ENCODE measurements at regions not wholly inside any gene's neighbourhood (a gene's known extent, or its start where the extent isn't known, plus 50 kb on each side); places are given as distances from the start of the nearest gene placed in this dataset.

DNA sequence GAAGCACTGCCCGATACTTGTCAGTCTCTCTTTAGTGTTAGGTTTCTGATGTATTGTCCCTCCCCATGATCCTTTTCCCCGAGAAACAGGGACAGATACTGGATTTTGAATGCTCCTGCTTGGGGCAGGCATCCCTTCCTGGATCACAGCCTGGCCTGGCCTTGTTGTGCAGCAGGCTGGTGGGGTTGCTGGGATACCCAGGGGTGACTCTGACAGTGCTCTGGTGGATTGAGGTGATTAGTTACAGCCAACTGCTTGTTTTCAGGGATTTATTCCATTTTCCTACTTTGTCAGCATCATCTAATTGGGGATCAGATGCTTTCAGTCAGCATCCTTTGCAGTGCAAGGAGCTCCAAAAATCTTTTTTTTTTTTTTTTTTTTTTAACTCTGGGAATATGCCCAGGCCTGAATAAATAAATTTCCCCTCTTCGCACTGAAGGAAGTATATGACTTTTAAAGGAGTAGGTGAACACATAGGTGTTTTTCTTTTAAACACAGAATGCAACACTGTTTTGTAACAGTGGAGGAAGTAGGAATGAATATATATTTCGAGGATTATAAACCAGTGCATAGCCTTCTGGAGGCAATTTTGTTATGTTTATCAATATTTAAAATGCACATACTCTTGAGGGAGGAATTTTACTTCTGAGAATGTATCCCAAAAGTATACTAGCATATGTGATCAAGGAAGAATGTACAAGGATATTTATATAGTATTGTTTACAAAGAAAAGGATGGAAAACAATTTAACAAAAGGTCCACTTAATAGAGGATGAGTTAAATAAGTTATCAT, 127.3 kb upstream of the ELL2 start:
- no peak for DNase-seq

DNA sequence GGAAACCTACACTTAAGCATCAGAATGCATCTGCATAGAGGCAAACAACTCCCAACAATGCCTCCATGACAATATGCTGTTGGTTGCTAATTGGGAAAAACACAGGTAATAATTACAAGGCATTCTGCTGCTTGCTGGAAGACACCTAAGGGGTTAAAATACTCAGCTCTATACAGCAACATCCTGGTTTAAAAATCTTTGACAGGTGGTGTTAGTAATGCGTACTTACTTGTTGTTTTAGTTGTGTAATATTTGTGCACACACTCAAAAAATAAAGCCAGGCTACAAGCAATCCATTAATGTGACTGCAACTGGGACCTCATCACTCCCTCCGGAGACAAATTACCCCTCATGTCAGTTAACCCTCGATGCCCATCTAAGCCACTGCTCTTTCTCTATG, 126.3 kb upstream of the ELL2 start:
- no peak for DNase-seq

DNA sequence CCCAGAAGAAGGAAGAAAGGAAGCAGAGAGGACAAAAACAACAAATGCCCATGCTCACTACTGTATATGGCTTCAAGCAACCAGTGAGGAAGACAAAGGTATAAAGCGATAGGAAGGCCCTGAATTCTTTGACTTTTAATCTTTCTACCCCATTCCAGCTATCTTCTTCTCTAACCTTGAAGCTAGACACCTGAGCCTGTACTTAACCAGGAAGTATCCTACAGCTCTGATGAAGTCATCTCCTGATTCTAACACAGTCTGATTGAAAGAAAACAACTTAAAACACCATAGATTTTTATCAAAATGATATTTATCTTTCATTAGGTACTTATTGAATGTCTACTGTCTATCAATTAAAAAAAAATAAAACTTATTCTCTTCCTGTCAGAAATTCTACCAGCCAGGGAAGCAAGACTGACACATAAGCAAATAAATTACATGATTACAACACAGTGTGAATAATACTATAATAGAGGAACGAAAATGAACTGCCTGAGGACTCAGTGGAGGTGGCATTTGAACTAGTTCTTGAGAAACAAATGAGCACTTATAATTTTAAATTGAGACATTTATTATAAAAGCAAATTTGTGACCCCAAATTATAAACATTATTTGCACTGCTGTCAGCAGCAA, 123.3 kb upstream of the ELL2 start:
- no peak for DNase-seq

DNA sequence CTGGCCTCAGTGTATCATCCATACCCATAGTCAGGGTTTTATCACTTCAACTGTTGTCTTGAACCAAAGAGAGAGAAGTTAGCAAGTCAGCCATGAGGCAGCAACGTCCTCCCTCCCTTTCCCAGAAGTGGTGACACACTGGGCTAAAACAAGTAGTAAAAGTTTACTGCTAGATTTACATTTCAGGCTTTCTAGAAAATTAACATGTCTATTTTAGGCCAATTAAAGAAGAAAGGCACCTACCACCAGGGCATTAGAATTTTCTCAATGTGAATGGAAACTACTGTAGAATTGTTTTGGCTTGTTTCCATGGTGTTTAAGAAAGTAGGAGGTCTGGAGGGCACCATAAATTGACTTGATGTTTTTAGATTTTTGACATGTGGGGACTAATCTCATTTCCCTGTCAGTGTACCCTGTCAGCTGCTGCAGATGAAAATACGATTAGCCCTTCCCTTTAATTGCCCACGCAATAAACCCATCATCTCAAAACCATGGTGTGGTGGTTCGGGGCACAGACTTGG, 121.8 kb upstream of the ELL2 start:
- DNase-seq, result no peak

DNA sequence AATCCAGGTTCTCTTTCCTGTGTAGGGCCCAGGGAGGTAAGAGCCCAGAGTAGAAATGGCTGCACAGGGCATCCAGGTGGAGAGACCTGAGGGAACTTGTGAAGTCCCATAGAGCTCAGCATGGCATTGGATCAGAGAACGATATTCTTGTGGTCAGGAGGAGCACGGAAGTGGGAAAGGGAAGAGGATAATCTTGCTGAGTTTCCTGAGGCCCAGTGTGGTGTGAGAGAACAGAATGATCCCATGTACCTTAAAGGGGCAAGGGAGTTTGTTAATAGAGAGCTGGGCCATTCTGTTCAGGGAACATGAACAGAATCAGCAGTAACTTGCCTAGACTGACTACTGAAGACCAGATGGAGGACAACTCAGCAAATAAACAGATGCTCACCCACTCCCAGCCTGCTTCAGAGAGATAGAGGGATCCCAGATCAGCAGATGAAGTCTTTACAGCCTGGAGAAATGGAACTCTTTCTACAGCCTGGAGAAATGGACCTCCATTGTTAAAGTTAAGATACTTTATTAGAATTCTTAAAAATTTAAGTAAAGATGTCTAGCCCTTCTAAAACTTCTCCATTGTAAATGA, 119.7 kb upstream of the ELL2 start:
- DNase-seq, result no peak

DNA sequence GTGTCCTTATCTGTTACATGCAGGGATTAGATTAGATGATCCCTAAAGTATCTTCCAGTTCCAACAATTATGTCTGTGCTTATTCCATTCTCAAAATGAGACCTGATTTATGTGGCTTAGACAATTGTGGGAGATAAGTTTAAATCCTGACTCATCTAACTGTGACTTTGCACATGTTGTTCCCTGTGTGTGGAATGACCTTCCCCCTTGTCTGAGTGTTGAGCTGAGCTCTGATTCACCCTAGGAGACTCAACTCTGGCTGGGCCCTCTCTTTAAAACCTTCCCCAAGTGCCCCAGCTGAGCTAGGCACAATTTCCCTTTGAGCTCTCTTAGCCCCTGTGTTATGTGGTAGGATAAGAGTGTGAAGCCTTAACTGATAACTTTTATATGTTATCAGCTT, 118.9 kb upstream of the ELL2 start:
- no peak for DNase-seq

DNA sequence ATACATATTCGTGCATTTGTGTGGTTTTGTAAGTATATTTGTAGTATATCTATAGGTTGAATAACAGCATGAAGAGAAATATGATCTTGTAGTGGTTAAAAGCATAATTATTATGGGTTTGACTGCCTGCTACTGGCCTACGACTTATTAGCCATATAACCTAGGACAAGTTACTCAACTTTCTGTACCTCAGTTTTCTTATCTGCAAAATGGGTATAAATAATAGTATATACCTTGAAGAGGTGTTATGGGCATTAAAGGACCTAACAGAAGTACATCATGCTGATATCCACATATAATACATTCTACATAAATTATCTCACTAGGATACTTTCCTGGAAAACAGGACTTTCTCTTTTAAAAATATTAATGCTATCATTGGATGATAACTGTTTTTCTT, 118.3 kb upstream of the ELL2 start:
- DNase-seq, result no peak

DNA sequence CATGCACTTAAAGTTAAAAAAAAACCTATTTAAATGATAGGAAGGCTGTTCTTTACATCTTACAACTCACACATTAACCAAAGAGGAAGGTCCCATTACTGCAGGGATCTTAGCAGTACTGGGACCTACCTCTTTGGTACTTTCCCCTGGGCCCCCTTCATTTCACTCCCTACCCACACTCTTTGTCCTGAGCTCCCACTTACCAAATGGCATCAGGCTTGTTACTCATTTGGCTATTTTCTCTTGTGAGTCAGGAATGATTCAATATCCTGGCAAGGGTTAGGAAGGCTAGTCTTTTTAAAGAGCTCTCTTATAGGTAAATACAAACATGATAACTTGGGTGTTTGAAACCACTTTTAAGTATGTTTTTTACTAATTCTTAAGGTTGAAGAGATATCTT, 117.4 kb upstream of the ELL2 start:
- DNase-seq, result no peak

DNA sequence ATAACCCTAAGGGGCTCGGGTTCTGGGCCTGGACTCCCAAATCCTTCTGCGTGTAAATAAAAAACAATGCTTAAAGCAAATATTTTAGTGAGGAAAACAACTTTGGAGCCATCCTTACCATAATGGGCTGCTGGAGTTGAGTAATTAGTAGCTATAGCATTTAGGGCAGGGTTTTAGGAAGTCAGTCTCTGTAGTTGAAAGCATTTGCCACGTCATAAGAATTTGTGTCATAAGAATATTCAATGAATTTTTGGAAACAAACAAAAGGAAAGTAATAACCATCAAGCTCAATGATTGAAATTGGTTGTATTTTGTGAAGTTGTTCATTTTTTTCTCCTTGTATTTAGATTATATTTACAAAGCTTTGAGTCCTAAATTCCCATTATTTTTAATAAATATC, 114.8 kb upstream of the ELL2 start:
- DNase-seq, result no peak

DNA sequence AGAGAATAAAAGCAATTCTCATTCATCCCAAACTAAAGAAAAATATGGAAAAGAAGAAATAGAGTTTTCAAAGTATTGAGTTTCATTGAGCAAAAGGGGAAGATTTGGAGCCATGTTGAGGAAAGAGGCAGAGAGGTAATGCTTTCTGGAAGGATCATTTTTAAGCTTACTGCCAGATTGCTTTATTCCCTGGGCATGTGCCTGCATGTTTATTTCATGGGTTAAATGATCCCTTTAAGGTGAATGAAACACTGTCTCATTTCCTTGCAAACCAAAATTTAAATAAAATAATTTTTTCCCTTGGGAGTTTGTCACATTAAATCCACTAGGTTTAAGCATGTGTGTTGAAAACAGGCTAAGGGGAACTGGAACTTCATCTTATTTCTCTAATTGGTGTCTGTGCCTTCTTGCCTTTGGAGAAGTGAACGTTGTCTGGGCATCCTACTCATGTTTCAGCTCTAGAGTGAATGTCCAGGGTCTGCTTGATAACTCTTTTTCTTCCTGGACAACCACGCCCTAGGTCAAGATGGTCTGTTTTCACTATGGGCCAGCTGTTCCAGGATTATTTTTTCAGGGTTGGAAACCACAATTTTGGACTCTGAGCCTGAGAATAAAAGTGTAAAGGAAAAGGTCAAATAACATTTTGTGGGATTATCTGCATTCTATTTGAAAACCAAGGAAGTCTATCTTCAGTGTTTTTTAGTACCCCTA, 114.1 kb upstream of the ELL2 start:
- DNase-seq, result no peak

DNA sequence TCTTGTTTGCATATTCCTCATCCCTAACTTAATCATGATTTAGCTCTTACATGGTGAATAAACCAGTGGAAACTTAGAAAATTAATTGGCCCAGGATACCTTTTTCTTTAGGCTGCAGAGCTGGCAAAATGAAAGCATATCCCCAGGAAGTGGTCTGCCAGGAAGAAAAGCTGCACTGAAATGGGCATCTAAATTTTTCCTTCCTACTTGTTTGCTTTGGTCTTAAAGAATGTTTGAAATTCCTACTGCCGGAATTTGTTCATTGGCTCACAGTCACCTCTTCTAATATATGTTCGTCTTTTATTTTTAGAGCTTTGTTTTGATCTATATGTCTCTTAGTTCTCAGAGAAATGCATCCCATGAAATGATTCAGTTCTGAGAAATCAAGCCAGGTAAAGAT, 113.2 kb upstream of the ELL2 start:
- no peak for DNase-seq

DNA sequence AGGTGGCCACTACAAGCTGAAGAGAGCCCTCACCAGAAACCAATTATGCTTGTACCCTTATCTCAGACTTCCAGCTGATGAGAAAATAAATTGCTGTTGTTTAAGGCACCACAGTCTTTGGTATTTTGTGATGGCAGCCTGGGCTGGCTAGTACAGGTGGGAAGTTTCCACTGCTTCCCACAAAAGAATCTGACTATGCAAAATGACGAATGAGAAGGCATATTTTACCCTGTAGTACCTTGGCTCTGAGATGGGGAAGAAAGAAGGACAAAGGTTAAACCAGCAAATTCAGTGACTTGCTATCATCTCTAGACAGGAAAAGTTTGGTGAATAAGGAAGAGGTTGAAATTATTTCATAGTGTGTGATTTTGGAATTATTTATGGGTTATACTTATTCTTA, 112.8 kb upstream of the ELL2 start:
- DNase-seq, result no peak

DNA sequence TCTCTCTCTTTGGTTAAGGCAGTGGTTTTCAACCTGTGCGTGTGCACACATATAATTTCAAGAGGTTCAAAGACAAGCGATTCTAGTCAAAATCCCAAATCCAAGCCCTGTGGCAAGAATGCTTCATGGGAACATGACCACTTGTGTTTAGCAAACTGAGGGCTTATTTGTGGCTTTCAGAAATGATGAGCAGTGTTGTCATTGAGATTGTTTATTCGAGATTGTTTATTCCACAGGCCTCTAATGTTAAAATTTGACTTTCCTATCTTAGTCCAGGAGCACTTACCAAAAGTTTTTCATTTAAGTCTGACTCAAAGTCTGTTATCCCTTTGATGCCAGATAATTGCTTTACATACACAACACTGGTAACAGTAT, 111.1 kb upstream of the ELL2 start:
- DNase-seq, result no peak

DNA sequence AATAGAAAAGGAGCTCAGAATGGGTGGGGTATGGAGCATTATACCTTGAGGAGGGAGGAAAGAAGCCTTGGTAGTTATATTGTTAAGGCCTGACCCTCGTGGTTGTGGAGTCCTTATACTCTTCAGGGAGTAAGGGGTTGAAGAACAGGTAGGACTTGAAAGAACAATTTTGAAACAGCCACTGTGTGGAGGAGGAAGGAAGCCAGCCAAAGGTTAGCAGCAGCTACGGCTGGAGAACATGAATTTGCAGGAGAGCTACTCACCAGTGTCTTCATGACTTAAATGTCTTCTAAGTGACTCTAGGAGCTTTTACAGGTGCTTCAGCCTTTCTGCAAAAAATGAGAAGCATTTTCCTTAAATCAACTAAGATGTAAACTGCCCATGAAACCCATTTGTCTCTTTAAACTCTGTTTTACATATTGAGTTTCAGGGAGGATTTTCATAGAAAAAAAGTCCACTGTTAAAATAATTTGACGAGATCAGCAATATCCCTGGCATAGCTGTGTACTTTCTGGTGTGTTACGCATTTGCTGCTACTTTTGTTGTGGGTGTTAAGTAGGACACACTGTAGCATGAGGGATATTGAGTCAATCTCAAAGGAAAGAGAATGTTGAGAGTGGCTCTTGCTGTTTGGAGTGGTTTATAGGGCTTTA, 110.6 kb upstream of the ELL2 start:
- DNase-seq, result no peak

DNA sequence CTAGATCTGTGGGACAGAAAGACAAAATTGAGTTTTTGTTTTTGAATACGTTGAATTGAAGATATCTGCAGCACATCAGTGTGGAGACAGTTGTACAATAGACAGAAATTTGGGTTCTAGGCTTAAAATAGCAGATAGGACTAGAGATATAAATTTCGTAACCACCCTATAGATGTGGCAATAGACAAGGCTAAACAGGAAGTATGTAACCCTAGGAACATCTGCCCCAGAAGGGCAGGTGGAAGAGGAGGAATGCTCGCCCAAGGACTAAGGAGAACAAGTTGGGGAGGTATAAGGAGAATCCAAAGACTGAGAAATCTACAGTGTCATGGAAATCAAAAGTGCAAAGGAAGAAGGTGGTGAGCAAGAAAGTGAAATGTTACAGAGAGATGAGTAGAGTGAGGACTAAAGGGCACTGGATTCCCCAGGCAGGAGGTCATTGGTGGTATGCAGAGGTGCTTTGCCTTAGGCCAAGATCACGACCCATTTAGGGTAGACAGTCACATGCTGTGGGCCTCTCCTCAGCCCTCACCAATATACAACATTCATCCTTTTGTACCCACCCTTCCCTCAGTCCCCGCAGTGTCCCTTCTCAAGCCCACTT, 109.1 kb upstream of the ELL2 start:
- DNase-seq, result no peak

DNA sequence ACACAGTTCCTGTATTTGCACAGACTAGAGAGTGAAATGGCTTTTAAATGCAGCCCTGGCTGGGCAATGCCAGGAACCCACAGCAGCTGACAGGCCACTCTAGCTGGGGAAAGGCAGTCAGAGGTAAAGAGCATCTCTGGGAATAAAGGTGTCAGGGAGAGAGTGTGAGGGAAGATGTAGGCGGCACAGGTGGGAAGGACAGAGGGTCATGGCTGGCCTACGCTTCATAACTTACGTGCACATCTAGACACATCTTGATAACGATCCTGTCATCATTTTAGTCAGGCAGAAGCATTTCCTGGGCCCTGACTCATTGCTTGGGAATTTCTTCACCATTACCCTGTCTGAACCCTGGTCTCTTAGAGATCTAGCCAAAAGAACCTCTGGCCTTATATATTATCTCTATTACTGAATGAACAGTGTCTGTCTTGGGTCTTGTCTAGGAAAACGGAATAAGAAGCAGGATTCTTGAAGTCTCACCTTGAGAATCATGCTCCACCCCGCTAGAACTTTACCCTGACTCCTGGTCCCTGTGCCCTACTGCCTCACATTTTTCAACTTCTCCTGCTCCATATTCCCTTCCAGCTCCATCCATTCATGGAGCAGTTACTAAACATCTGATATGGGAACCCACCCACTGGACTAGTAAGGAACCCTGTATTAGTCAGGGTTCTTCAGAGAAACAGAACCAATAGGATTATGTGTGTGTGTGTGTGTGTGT, 106.4 kb upstream of the ELL2 start:
- no peak for DNase-seq

DNA sequence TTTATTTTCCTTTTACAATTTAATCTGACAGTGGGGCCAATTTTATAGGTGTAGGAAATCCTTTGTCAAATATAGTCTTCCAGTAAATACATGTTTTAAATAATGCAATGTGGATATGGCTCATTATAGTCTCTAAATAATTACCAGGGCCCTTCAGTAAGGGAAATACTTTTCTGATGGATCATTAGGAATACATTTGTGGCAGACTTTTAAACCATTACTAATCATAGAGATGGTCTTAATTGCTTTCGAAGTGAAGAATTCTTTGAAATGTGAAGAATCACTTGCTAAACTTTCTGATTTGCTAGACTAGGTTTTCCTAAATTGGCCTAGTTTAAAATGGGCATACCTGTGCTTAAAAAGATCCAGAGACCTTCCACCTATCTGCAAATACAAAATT, 105.6 kb upstream of the ELL2 start:
- DNase-seq, result no peak

DNA sequence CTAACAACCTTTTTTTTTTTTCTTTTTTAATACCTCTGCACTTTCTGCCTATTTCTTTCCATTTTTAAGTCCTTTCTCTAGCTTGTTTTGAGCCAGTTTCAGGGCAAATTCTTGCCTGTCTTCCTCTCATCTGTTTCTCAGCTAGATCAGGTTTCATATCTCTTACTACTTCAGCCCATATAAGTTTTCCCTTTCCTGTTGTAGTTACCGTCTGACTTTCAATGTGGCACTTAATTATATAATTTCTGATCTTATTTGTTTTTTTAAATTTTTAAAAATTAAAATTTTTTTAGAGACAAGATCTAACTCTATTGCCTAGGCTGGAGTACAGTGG, 104.7 kb upstream of the ELL2 start:
- no peak for DNase-seq

DNA sequence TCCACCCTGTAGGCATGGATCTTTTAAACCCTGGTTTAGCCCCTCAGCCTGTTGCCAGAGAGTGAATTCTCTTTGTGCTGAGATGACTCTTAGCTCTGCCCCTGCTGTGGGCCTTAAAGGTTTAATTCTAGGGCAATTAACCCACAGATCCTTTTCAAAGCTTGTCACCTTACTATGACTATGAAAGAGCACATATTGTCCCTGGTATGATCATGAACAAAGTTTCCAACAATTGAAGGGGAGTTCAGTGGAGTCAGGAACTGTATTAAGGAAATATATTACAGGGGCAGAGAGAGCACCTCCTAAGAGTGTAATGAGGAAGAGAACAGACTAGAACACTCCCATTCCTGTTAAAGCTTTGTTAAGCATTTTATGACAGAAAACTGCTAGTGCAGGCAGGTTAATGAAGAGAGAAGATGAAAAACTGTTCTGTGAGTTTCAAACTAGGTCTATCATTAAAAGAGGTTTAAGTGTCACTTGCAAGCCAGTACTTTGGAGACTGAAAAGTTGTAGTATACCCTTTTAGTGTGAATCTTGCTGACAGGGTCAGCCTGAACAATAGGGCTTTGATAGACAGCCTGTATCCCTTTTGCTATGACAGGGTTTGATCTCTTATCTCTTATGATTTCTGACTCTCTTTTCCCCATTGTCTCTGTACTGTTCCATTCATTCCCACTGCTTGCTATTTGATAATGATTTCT, 104.2 kb upstream of the ELL2 start:
- no peak for DNase-seq

DNA sequence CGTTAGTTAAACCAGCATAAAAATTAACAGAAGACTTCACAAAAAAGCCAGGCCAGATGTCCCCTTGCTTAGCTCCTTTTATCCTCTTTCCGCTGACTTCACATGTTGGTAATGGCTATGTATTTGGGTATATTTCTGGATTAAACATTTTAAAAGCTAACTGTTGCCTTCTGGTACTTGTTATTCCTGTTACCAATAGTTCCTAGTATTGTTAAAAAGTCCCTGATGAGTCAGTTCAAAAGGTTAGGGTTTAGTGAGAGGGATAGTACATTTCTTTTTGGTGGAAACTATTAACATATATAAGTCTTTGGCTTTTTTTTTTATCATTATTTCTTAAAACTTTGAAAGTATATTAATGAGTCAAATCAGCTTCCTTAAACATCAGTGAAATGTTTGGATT, 103.2 kb upstream of the ELL2 start:
- no peak for DNase-seq

DNA sequence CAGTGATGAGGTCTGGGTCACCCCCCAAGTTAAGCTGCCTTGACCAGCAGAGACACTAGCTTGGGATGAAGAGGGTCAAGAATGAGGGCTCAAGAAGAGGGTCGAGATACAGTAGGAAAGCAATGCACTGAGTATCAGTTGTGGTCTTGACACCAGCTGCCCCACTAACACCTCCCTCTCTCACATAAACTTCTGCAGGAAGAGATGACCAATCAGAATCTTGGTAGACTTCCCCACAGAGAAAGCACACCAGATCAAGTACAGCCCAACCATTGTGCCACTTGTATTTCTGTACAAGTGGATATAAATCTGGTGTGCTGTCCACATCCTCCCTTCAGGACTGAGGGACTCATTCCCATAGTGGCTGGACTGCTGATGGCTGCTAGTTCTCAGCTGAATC, 101.2 kb upstream of the ELL2 start:
- DNase-seq, result no peak

DNA sequence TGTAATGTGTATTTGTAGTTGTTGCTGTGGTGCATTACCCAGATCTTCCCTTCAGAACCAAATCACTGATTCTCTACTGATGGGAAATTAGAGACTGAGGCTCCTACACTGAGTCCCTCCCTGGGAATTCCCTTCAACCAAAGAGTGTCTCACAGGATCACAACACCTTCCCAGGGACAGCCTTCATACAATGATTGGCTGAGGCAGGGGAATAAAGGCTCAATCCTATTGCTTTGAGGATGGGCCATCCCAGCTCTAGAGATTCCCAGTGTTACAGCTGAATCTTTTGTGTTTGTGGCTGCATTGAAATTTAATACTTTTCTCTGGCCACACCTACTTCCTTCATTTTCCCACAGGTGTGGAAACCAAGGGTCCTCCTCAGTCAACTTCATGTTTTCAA, 96.4 kb upstream of the ELL2 start:
- no peak for DNase-seq

Measured in NCI-H1048 (cell line).